ENCODE measurements at regions not wholly inside any gene's neighbourhood (a gene's known extent, or its start where the extent isn't known, plus 50 kb on each side); places are given as distances from the start of the nearest gene placed in this dataset.

GRCh38 chr1:229922249-229922648, 144.8 kb upstream of the GALNT2 start:
- TF ChIP-seq CTCF (IDR thresholded peaks at IDR 0.05) (no peak), POLR2A (IDR thresholded peaks at IDR 0.05) (no peak)
